ENCODE measurements at regions not wholly inside any gene's neighbourhood (a gene's known extent, or its start where the extent isn't known, plus 50 kb on each side); places are given as distances from the start of the nearest gene placed in this dataset.

DNA sequence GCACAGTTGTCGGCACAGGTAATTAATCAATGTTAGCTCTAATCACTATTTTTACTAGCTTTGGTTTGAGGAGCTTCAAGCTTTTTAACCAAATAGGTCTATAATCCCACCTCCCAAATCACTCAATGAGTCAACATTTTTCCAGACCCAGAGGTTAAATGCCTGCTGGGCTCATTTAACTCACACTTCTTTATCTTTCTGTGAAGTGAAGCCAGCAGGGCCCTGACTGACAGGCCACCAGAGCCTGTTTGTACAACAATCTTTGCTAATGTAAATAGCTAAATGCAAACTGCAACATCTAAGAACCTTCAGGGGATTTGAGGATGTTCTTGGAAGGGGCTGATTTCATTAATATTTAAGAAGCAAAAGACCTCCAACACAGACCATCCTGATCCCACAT is 98.4 kb upstream of the NREP start:
- no peaks in the 10 kb centered on the region for H3K36me3 ChIP-seq
- H3K9me3 ChIP-seq, result no peaks in the 10 kb centered on the region
- H3K4me1 ChIP-seq, result peaks cover 0 to 51% (median 21%) of the 10 kb centered on the region in 9 donors
- intact Hi-C loops (cut with DNase I), result loop anchor here in 3 of 10 donors (10.0 kb wide), 1 partner anchor 289 kb away; no protein-coding TSS in a partner anchor
- DNase-seq (no peak), ATAC-seq (peak in 3 of 8 donors; percentile 52 to 64 (median 54))
- H3K27ac ChIP-seq, result no peak overlapping the region
- H3K27me3 ChIP-seq, result no peaks in the 10 kb centered on the region
- no peak overlapping the region for H3K4me3 ChIP-seq
- TF ChIP-seq, protein P1, sequence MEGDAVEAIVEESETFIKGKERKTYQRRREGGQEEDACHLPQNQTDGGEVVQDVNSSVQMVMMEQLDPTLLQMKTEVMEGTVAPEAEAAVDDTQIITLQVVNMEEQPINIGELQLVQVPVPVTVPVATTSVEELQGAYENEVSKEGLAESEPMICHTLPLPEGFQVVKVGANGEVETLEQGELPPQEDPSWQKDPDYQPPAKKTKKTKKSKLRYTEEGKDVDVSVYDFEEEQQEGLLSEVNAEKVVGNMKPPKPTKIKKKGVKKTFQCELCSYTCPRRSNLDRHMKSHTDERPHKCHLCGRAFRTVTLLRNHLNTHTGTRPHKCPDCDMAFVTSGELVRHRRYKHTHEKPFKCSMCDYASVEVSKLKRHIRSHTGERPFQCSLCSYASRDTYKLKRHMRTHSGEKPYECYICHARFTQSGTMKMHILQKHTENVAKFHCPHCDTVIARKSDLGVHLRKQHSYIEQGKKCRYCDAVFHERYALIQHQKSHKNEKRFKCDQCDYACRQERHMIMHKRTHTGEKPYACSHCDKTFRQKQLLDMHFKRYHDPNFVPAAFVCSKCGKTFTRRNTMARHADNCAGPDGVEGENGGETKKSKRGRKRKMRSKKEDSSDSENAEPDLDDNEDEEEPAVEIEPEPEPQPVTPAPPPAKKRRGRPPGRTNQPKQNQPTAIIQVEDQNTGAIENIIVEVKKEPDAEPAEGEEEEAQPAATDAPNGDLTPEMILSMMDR (IDR thresholded peaks at IDR 0.05), result no peak
- 86 to 92% methylated on average over 1 of the region's 1 CpG for WGBS, 2 donors

DNA sequence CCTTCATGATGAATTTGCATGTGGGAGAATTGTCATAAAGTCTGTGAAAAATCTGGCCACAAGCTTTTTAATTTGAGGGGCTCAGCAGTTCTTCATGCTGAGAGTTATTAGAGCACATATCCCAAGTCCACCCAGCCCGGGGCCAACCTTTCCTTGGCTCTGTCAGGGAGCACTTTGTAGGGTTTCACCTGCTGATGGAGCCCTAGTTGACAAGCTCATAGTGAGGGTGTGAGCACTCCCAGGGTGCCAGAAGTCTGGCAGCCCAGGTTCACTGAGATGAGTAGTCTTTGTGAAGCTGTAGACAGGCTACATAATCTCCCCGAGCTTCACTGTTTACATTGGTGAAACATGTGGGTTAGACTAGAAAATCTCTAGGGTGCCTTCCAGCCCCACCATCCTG is 97.2 kb upstream of the NREP start:
- no peaks in the 10 kb centered on the region for H3K27me3 ChIP-seq
- peak in 4 of 8 donors; percentile 19 to 41 (median 30) for ATAC-seq
- H3K4me1 ChIP-seq, result peaks cover 0 to 40% (median 12%) of the 10 kb centered on the region in 9 donors
- 27 to 31% methylated on average over 2 of the region's 2 CpGs for WGBS, 2 donors
- no peaks in the 10 kb centered on the region for H3K9me3 ChIP-seq
- peak overlapping the region in 1 of 10 donors; percentile 34 for H3K27ac ChIP-seq
- no peak for DNase-seq
- TF ChIP-seq, protein P1 (IDR thresholded peaks at IDR 0.05), result no peak
- no peaks in the 10 kb centered on the region for H3K36me3 ChIP-seq
- H3K4me3 ChIP-seq, result no peak overlapping the region
- intact Hi-C loops (cut with DNase I), result loop anchor here in 3 of 10 donors (5.0 to 10.0 kb wide), 2 partner anchors 97 to 291 kb away; partner anchors contain the start of gene NREP (in 1 of the 3)

DNA sequence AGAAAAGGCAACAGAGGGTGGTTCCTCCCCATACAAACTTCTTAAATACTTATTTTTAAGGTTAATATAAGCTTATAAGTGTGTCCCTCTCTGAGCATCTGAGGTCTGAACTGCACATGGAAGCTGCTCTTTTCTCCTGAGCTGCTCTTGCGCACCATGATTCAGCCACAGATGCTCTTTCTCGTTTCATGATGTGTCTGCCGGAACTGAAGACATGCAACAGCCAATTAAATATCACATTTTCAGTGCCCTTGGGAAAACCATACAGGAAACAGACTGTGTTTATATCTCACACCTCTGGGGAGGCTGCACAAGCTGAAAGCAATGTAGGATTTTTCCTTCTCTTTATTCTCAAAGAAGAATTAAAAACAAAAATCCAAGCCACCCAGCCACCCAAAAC is 96.8 kb upstream of the NREP start:
- no peak overlapping the region for H3K27ac ChIP-seq
- no peaks in the 10 kb centered on the region for H3K27me3 ChIP-seq
- TF ChIP-seq, protein P1 (IDR thresholded peaks at IDR 0.05), result no peak
- peaks cover 0 to 35% (median 7%) of the 10 kb centered on the region in 9 donors for H3K4me1 ChIP-seq
- intact Hi-C loops (cut with DNase I), result loop anchor here in 3 of 10 donors (5.0 to 10.0 kb wide), 2 partner anchors 96 to 291 kb away; partner anchors contain the start of gene NREP (in 1 of the 3)
- no peak overlapping the region for H3K4me3 ChIP-seq
- H3K36me3 ChIP-seq, result no peaks in the 10 kb centered on the region
- 52 to 63% methylated on average over 3 of the region's 3 CpGs for WGBS, 2 donors
- ATAC-seq (peak in 6 of 8 donors; percentile 40 to 67 (median 58)), DNase-seq (peak in 1 of 2 donors; percentile 18)
- H3K9me3 ChIP-seq, result no peaks in the 10 kb centered on the region

DNA sequence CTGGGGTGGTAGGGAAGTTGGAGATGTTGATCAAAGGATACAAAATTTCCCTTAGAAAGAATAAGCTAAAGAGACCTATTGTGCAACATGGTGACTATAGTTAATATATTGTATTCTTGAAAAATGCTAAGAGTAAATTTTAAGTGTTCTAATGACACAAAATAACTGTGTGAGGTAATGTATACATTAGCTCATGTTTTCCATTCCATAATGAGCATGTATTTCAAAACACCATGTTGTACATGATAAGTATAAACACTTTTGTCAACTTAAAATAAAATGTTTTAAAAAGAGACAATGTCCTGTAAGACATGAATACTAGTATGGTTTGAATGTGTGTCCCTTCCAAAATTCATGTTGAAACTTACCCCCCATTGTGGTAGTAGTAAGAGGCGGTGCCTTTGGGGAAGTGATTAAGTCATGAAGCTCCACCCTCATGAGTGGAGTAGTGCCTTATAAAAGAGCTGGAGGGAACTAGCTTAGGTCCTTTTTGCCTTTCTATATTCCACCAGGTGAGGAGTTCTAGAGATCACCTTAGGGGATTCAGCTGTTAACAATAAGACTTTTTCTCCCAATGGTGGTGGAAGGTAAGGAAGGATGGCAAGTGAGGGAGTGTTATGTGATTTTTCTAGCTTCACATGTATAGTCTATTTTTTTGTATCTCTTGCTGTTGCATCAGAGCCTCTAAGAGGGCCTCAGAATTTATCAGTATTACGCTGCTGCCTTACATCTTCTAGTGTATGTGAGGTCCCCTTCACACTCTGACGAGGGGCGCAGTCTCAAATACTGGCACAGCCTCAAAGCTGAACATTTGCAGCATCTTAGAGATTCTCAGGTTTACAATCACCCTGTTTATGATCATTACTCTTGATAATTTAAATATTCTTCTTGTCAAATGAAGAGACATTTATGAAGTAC is 94.9 kb upstream of the NREP start:
- Histone ChIP-seq H3K27me3 (no peaks in the 10 kb centered on the region), H3K27ac (no peak overlapping the region), H3K9me3 (no peaks in the 10 kb centered on the region), H3K36me3 (no peaks in the 10 kb centered on the region), H3K4me1 (peaks cover 0 to 24% (median 7%) of the 10 kb centered on the region in 9 donors), H3K4me3 (no peak overlapping the region)
- intact Hi-C loops (cut with DNase I), result loop anchor here in 3 of 10 donors (5.0 to 10.0 kb wide), 2 partner anchors 95 to 293 kb away; partner anchors contain the start of gene NREP (in 1 of the 3)
- DNase-seq, result no peak
- no peak for ATAC-seq
- TF ChIP-seq, protein P1 (IDR thresholded peaks at IDR 0.05), result no peak
- WGBS, 2 donors, result 96 to 98% methylated on average over 4 of the region's 4 CpGs

Data from heart right ventricle (tissue), 16 donors.